WI38 (cell line): ENCODE measurements at regions not wholly inside any gene's neighbourhood (a gene's known extent, or its start where the extent isn't known, plus 50 kb on each side); places are given as distances from the start of the nearest gene placed in this dataset.

Source experiments
- H3K4me3 ChIP-seq: 2 replicates; pipeline ENCODE4 v1.5.1; 2011; ENCODE audit warnings: low read depth, mild to moderate bottlenecking, control low read depth, low read length
- TF ChIP-seq, protein P1 (sequence below): IDR thresholded peaks from 2 replicates; pipeline ENCODE4 v1.5.1; 2012; ENCODE audit warnings: low read depth, mild to moderate bottlenecking, control low read depth, low read length

DNA sequence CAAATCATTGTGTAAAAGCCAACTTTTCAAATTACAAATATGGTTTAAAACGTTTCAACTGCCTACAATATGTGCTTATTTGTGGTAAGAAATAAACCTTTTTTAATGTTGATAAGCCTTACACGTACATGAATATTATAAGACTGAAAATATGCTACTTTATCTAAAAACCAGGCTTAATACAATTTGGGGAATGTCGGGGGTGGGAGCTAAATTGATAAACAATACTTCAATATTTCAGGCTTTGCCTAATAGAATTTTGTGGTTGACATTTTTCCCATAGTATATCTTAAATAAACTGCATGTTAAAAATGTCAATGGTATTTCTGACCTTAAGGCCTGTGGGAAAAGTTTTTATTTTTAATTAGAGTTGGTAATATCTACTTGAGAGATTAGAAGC, 69.8 kb upstream of the SLIT2 start:
- TF ChIP-seq, protein P1, sequence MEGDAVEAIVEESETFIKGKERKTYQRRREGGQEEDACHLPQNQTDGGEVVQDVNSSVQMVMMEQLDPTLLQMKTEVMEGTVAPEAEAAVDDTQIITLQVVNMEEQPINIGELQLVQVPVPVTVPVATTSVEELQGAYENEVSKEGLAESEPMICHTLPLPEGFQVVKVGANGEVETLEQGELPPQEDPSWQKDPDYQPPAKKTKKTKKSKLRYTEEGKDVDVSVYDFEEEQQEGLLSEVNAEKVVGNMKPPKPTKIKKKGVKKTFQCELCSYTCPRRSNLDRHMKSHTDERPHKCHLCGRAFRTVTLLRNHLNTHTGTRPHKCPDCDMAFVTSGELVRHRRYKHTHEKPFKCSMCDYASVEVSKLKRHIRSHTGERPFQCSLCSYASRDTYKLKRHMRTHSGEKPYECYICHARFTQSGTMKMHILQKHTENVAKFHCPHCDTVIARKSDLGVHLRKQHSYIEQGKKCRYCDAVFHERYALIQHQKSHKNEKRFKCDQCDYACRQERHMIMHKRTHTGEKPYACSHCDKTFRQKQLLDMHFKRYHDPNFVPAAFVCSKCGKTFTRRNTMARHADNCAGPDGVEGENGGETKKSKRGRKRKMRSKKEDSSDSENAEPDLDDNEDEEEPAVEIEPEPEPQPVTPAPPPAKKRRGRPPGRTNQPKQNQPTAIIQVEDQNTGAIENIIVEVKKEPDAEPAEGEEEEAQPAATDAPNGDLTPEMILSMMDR, result no peak
- no peak overlapping the region for H3K4me3 ChIP-seq

DNA sequence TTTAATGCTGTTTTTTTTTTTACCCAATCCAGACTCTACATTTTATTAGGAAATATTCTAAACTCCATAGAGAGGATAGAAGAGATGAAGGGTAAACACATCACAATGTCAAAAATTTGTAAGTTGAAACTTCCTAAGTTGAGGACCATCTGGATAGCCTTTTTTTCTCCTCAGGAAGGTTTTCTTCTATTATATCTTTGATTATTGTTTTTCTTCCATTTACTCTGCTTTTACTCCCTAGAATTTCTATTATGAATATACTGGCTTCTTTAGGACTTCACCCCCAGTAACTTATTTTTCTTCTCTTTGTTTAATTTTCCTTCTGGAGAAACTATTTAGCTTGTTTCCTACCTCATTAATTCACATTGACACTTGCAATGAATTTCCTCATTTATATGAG, 71.2 kb upstream of the SLIT2 start:
- TF ChIP-seq, protein P1, result no peak
- no peak overlapping the region for H3K4me3 ChIP-seq

DNA sequence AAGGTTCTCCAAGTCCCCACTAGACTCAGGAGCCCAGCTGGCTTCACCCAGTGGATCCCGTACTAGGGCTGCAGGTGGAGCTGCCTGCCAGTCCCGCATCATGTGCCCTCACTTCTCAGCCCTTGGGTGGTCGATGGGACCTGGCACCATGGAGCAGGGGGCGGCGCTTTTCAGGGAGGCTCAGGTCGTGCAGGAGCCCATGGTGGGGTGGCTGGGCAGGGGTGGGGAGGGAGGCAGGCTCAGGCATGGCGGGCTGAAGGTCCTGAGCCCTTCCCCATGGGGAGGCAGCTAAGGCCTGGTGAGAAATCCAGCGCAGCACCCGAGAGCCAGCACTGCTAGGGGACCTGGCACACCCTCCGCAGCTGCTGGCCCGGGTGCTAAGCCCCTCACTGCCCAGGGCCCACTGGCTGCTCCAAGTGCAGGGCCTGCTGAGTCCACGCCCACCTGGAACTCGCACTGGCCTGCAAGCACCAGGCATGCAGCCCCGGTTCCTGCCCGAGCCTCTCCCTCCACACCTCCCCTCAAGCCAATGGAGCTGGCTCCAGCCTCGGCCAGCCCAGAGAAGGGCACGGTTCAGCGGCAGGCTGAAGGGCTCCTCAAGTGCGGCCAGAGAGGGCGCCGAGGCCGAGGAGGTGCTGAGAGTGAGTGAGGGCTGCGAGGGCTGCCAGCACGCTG, 72.7 kb upstream of the SLIT2 start:
- H3K4me3 ChIP-seq, result no peak overlapping the region
- TF ChIP-seq, protein P1, result no peak

DNA sequence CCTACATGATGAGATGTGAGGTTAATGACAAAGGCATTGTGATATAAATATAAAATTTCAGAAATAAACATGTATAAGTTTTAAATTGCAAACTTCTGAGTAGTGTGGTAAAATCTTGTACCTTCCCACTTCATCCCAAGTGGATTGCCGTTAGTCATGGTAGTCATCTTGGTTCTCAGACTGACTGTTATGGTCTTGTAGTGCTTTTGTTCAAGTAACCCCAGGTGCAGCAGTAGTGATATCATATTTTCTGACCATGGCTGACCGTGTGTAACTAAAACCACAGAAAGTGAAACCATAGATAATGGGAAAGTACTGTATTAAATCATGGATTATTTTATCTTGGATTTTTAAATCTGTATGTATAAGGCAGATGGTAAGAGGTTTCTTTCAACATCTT, 74.8 kb upstream of the SLIT2 start:
- TF ChIP-seq, protein P1, result no peak
- no peak overlapping the region for H3K4me3 ChIP-seq

DNA sequence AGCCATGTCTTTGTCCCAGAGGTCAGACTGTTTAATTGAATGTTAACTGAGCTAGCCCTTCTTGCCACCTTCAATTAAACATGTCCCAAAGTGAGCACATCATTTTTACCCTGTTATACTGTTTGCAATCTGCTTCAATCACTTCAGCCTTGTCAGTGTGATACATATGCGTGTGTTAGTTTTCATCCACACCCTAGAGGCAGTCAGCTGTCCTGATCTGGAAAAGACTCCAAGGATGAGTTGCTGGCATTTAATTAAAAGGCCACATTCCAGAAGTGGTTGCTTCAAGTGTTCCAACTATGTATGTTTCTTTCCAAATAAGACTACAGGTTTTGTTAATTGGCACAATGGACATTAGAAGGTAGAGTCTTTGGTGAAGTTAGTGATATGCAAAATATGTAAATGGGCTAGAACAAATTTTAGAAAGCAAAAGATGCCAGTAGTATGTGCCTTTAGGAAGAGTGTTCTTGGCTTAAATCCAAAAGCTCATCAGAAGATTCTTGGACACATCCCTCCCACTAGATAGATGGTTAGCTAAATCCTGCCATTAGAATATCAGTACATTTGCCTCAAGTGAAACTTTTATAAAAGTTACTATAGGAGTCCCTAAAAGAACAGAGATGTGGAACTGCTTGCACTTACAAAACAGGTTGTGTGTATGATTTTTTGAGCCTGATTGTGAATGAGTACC, 79.5 kb upstream of the SLIT2 start:
- TF ChIP-seq, protein P1, result no peak
- no peak overlapping the region for H3K4me3 ChIP-seq

DNA sequence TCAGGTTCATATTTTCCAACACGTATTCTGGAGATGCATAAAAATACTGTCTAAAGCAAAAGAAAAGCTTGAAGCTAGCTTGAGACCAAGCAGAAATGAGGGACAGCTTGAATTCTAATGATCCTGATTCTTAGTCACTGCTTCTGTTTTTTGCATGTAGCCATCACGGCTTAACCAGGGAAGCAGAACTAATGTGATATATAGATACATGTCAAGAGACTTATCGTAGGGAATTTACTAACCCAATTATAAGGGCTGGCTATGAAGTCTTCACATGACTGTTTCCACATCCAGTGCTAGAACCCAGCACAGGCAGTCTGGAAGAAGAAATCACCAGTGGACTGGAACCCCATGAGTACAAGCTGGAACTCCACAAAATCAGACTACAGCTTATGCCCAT, 85.2 kb upstream of the SLIT2 start:
- no peak overlapping the region for H3K4me3 ChIP-seq
- TF ChIP-seq, protein P1, result no peak

DNA sequence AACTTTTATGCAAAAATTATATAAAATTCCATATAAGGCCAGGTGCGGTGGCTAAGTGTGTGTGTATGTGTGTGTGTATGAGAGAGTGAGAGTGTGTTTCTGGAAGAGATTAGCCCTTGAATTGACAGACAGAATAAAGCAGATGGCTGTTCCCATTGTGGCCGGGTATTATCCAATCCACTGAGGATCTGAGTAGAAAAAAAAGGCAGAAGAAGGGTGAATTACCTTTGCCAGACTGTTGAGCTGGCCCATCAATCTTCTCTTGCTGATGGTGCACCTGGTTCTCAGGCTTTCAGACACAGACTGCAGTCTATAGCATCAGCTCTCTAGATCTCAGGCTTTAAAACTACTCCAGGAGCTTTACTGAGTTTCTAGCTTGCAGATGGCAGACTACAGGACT, 92.2 kb upstream of the SLIT2 start:
- TF ChIP-seq, protein P1, result no peak
- no peak overlapping the region for H3K4me3 ChIP-seq
